HG03342 (cell line): ENCODE measurements at regions not wholly inside any gene's neighbourhood (a gene's known extent, or its start where the extent isn't known, plus 50 kb on each side); places are given as distances from the start of the nearest gene placed in this dataset.

ENCODE experiments used
- ATAC-seq: cut with Tn5 transposase; IDR thresholded peaks from one replicate; pipeline ENCODE4 v1.9.1; 2021; ENCODE audit warnings: mild to moderate bottlenecking, moderate library complexity; ENCODE audit not compliant: unreplicated experiment

DNA sequence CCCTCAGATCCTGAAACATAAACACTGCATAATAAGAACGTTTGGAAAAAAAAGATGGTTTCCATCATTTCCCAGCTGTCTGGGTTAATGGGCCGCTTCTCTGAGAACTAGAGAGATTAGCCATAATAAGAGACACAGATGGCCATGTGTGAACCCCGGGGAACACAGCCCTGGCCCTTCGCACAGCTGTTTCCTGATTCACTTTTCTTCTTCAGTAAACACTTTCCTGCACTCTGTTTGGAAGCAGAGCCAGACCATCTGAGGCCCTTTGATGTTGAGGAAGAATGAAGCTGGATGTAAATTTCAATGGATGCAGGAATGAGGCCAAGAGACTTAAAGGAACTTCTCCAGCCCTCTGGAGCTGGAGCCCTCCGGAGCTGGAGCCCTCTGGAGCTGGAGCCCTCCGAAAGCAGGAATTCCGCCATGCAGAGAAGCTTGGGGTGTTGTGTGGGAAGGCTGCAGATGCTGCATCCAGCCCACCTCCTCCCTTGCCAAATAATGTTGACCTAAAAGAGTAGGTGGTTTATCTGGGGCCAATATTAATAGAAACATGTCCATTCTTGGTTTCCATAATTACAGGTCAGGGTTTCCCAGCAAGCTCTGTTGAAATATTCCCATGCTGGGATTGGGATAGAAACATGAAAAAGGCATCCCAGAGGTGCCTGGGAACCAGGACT is 218.9 kb downstream of the NXNL2 start:
- ATAC-seq: no peak

DNA sequence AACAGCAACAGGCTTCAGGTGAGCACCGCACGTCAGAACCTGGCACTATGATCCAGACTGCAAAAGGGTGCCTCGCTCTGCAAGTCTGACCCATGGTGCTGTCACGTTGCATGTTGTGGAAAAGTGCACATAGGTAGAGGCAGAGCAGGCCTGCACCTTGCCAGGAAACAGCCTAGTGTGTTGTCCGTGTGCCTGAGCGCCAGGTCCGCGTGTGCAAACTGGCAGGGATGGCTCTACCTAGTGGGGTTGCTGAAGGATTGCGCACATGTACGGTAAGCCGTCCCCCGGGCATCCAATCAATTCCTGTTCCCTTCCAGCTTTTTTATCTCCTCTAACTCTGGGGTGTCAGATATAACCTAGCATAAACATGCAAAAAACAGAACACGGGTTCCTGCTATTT is 219.5 kb downstream of the NXNL2 start:
- ATAC-seq: no peak

DNA sequence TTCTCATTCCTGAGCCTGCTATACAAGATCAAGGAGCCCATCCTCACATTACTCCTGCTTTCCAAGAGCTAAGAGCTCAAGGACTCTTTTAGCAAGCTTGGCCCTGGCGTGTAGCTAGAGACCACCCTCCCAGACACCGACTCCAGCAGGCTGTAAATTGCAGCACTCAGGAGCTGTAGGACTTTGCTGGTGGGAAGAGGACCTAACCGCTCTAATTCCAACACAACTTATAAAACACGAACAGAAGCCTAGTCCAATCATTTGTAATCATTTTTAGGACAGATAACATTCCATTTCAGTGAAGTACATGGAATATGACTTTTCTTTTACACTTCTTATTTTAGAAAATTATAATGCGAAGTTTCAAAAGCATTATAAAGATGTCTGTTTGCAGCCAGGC is 219.9 kb downstream of the NXNL2 start:
- ATAC-seq: no peak

DNA sequence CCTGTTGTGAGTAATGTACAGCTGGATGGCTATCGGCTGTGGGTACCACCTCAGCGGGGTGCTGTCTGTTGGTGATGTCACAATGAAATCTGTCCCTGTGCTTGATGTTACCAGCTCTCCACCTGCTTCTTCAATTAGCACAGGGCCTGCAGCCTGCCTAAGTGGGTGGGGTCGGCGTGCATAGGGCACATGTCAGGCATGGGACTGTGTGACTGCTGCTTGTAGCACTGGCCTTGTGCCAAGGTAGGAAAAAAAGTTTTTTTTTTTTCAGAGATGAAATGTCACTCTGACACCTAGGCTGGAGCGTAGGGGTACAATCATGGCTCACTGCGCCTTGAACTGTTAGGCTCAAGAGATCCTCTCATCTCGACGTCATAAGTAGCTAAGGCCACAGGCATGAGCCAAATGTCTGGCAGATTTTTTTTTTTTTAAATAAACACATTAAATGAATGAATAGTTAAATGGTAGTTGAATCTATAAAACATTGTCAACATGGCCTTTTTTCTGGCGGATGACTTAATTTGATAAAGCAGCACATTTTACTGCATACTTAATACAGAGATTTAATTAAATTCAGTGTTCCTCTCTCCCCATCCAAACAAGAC is 222.5 kb downstream of the NXNL2 start:
- no peak for ATAC-seq

DNA sequence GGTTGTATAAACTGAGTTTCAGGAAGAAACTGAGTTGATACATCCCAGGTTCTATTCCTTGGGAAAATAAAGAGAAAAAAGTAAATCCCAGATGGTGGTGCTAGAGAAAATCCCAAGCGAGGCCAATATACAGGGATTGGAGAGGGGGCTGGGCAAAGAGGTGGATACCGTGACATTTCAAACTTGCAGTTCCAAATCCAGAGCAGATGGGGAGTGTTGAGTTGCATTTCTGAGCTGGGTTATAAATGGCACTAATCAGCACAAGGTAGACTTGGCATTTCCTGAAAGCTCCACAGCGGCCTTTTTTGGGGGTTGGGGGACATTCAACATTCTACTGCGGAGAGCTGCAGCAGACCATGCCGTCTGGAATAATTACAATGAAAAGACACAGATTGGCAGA is 224.4 kb downstream of the NXNL2 start:
- no peak for ATAC-seq

DNA sequence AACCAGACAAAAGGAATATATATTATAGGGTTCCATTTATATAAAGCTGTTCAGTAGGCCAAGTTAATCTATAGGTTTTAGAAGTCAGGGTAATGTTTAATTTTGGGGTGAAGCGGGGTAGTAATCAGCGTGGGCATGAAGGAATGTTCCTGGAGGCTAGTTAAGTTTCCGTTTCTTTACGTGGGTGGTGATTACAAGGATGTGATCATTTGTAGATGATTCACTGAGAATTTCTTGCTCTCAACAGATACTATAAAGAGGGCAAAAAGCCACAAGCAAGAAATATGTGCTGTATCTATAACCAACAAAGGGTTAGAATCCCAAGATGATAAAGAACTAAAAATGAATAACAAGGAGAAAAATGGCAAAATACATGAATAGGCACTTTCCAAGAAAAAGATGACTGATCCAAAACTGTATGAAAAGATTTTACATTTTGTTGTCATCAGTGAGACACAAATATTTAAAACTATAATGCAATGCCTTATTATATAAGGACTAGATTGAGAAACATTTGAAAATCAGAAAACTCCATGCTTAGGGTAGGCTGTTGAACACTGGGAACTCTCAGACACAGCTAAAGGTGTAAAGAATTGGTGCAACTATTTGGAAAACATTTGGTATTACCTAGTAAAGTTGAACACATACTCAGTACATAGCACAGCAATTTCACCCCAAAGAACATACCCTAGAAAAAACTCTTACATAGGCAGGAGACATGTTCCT is 224.3 kb upstream of the S1PR3 start:
- no peak for ATAC-seq

DNA sequence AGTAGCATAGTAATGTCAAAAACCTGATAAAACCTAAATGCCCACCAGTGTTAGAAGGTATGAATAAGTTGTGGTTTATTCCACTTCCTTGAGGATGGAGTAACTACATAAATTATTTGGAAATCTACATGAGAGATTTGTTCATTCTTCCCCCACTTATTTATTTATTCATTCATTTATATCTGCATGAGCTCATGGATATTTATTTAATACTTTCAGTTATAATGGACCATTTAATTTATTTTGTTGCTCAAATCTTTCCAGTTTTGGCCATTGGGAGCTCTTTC is 223.8 kb upstream of the S1PR3 start:
- ATAC-seq: no peak

DNA sequence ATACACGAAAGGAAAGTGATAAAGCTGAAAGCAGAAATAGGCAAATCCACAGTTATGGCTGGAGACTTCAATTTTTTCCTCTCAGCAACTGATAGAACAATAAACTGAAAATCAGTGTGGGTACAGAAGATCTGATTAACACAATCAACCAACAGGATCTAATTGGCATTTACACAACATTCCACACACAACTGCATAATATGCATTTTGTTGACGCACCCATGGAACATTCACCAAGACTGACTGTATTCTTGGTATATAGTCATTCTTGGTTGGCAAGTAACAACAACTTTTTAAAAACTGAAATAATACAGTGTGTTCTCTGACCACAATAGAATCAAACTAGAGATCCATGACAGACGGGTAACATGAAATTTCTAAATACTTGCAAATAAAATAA is 218.7 kb upstream of the S1PR3 start:
- ATAC-seq: no peak

DNA sequence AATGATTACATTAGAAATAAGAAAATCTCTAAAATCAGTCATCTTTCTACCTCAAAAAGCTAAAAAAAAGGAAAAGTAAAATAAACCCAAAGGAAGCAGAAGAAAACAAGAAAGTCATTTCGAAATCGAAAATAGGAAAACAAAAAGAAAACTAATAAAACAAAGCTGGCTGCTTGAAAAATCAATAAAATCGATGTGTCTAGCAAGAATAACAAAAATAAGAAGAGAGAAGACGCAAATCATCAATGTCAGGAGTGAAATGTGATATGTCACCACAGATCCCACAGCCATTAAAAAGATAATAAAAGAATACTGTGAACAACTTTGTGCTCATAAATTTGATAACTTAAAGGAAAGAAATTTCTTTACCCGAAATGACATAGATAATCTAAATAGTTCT is 218.1 kb upstream of the S1PR3 start:
- ATAC-seq: no peak

DNA sequence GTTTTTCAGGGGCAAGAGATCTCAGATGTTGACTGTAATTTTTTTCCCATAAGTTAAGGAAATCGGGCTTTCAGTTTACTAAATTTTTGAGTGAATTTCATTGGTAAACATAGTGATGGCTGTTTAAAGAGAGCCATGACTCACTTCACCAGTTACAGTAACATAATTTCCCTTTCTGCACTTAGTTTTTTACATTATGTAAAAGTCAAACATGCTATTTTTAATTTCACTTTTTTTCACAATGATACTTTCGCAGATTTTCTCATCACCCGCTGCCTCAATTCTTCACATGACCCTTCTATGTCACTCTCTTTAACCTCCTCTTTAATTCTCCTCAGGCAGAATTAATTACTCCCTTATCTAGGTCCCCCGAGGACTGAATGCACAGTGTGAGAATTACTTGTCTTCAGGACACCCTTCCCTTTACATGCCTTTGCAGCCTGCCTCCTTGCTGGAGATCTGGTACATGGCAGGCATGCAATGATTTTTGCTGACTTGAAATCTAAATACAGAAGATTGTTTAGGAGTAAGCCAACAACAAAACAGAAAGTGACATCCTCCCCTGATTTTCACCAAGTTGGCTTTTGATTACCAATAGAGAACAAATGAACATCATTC is 217.5 kb upstream of the S1PR3 start:
- ATAC-seq: no peak

DNA sequence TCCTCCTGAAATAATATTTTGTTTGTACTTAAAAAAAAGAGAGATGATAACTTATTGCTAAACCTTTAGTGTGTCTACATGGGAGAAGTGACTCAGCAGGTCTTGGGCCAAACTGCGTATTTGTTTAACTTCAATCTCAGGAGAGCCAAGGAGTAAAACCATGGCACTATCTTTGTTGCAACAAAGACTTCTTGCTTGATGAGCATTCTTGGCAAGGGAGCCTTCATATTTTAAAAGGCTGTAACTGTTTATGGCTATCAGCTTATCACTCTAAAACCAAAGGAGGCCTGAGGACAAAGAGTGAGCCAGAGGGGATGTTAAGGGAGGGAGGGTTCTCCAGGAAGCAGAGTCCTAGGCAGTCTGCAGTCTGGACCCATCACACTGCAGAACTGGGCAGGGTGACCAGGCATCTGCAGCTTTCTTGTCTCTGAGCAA is 216.2 kb upstream of the S1PR3 start:
- ATAC-seq: no peak

DNA sequence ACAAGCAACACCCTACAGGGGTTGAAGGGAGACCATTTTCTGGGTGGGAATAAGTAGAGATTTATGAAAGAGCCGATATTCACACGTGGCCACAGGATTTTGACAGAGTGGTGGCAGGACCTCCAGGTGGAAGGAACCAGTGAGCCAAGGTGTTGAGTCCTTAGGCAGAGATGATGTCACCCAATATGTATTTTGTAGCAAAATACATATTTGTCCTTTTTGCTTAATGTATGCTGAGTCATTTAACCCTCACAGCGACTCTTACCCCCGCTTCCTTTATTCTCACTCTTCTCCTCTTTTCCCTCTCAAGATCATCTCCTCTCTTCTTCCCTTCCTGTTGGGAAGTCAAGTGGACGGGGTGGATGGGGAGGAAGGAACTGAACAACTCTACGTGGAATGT is 215.7 kb upstream of the S1PR3 start:
- ATAC-seq: no peak

DNA sequence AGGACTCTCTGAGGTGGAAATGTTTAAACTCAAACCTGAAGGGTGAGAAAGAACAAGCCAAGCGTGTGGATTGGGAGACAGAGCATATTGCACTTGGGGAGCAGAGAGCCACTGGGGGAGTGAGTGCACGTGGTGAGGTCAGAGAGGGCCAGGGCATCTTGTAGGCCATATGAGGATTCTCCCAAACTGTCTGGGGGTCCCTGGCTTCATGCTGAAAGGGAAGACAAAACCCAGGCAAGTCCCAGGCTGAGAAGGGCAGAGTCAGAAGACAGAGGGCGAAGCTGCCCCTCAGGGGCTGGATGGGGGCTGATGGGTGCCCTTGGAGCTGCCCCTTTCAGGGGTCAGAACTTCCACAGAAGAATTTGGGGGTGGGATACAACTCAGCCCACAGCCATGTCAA is 215.3 kb upstream of the S1PR3 start:
- no peak for ATAC-seq

DNA sequence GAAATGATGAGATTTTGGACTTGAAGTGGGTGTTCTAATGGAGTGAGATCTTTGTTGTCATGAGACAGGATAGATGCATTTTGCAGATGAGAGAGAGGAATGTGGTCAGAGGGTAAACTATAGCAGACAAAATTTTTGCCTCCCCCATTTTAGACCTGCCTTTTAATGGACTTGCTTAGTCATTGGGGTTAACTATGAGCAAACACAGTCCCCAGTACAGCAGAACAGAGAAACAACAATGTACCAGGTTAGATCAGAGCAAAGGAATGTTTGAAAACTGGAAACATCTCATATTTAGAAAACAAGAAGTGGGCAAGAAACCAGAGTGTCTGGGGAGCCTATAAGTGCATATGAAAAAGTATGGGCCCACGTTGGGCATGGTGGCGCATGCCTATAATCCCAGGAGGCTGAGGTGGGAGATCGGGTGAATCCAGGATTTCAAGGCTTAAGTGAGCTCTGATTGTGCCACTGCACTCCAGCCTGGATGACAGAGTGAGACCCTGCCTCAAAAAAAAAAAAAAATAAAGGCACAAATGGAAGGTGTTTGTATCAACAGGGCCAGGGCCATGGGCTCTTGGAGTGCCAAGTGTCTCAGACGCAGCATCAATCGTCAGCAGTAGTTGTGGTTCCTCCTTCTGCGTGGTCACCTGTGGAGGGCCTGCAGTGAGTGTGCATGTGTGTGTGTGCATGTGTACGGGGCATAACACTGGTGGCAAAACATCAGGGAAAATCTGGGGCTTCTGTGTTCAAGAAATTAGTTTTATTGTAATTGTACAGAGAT is 214.4 kb upstream of the S1PR3 start:
- ATAC-seq: no peak

DNA sequence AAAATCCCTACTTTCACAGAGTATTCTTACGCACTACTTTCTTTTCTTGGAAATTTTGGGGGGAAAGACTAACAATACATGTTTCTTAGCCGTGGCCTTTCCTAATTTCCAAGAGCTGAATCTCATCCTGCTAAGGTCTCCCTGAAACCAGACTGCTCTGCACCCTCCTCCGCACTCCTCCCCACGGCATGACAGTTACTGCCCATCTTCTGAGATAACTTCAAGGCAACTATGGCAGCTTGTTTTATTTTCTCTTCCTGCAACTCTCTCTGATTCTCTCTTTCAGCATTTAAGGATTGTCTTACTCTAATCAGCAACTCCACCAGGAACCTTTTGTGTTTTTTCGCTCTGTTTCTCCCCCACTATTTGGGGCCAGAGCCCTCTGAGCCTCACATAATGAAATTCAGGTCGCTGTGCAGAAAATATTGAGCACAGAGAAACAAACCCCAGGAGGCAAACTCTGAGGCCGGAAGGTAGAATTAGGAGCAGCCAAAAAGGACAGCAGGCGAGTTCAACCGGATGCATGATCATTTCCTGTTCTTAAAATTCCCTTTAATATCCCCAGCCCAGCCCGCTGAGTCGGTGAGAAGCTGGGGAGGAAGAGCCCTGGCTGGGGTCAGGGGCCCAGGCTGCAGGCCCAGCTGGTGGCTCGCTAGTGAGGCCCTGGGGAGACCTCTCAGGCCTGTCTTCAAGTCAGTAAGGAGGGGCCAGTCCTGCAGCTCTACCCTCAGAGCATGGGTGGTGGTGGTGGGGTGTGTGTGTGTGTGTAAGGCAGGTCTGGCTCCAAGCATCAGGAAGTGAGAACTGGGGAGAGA is 213.6 kb upstream of the S1PR3 start:
- no peak for ATAC-seq

DNA sequence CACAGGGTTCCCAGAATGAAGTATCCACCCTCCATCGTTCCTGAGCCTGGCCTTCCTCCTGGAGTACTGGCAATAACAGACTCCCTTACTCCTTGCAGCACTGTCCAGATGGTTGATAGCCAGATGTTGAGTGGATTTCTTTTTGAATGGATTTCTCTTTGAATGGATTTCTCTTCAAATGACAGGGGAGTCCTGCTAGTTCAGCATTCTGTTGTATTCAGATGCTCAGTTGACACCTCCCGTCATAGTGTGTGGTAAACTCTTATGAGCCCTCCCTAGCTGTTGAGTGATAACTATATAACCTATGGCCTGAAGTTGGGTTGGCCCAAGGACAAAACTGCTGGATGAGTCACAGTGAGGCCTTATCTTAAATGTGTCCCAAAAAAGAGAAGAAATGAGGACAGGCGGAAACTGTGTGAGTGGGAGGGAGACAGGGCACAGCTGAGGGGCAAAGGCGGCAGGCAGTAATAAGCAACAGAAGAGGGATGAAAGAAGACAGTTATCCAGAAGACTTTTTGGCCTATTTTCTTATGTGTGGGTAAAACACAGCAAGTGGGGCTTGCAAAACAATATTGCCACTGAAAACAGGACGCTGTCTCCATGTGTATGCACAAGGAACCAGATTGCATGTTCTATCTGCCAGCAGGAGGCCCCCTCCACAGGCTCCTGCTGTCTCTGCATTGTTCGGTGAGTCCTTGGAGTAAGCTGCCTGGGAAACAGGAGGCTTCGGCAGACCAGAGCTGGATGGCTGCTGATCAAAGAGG is 209.5 kb upstream of the S1PR3 start:
- no peak for ATAC-seq

DNA sequence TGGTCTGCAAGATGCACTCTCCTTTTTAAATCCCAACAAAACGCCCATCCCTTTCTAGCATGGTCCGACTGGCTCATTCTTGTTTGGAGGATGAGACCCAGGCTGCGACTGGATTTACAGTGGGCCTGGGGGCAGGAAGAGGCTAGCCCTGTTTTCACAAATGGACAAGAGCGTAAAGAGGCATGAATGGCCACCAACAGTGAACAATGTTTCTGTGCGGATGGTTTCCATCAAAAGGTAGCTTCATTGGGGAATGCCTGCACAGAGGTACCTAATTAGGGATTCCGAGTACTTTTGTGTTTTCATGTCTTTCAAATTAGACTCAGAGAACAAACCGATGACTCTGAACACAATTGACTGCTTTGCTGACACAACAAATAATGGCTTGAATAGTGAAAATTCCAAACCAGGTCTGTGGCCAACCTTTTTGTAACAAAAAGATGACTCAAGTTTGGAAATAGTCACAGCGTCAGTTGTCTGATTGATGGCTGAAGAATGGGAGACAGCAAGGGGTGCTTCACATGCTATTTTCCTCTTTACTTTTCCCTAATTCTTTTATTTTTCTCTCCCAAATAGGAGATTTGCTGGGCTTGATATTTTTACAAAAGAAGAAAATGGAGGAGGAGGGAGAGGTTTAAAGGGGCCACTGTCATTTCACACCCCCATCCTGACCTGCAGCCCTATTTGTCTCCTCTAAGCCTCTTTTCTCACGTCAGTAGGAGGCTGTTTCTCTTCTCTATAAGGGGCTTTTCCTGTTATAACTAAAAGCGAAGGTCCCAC is 208.1 kb upstream of the S1PR3 start:
- no peak for ATAC-seq

DNA sequence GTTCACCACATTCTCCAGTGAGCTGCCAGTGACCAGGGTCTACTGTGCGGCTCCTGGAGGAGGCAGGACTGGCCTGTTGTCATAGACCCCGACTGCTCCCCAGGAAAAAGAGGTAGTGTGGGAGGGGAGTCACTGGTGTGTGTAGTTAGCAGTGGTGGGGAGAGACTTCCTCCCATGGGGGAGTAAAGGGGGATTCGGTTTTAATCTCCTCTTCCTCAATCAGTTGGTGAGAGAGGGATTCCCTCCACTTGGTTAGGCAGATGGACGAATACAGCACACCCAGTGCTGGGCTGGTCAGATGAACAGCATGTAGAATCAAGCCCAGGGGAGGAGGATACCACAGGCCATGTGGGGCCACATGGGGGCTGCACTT is 207.6 kb upstream of the S1PR3 start:
- ATAC-seq: no peak

DNA sequence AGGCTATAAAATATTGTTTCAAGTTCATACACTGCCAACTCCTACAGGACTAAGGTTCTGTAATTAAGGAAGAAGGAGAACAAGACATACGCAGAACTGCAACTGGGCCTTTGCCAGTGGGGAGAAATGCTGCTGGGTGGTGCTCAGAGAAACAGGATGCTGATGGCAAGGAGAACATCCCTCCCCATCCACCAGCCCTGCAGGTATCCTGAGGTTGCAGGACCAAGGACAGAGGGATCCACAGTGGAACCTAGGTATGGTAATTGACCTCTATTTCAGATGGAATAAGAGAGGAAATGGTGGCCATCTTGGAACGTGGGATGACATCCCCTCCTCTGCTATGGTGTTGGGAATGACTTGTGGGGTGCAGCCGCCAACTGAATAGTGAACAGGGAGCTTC is 206.3 kb upstream of the S1PR3 start:
- ATAC-seq: no peak
